ENCODE measurements at regions not wholly inside any gene's neighbourhood (a gene's known extent, or its start where the extent isn't known, plus 50 kb on each side); places are given as distances from the start of the nearest gene placed in this dataset.
"Not testable (repeated sequence)": the region's sequence is repeated elsewhere in the genome, so short reads cannot be mapped to it uniquely, and the experiment has no call there.

DNA sequence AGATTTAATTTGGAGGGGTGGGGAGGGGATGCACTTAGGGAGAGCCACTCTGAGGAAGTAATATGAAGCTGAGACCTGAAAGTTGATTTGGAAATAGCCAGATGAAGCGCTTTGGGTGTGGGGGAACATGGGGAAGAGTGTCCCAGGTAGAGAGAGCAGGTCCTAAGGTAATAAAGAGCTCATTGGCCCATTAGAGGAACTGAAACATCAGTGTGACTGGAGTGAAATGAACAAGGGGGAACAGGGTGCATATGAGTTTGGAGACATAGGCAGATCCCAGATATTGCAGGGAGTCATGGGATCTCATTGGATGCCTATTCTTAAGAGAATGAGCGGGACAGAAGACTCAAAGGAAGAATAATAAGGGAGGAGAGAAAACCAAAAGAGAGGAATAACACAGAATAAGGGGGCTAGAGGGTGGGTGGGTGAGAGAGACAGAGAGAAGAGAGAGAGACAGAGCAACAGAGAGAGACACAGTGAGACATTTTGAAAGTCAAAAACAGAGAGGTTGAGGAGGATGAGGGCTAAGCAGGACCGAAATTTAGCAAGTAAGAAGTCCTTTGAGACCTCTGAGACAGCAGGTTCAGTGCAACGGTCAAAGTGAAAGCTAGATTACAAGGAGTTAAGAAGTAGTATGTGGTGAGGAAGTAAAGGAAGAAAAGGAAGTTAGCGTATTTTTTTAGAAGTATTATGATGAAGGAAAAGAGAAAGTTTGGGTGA lies 54.1 kb upstream of the NOTCH2NLA start:
- H3K27me3 Mint-ChIP-seq; H3K4me3 Mint-ChIP-seq; H3K9me3 Mint-ChIP-seq; intact Hi-C loops (cut with micrococcal nuclease); DNase-seq; H3K27ac Mint-ChIP-seq; H3K36me3 Mint-ChIP-seq (ENCODE audit: low read depth); H3K4me1 Mint-ChIP-seq: not testable (repeated sequence)

- DNase-seq; H3K4me3 Mint-ChIP-seq; H3K27ac Mint-ChIP-seq; H3K27me3 Mint-ChIP-seq; H3K4me1 Mint-ChIP-seq; H3K9me3 Mint-ChIP-seq; H3K36me3 Mint-ChIP-seq (ENCODE audit: low read depth); intact Hi-C loops (cut with micrococcal nuclease): not testable (repeated sequence)
Observed at GRCh38 chr1:146281522-146281921, 52.7 kb upstream of the NOTCH2NLA start.

DNA sequence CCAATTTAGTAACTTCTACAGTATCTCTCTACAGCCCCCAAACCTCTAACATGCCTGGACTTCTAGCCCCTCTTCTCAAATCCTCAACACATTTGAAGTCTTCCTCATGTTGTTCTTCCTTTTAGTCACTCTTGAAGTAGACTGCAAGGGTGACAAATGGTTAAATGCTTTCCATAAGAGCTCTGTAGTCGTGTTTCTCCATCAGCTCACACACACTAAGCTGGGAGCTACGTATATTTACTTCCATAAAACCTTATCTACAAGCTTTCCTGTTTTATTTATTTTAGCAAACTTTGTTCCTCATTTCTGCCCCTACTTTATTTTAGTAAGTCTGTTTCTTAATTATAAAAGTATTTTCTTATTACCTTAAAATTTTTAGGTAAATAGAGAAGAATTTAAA lies 49.9 kb upstream of the NOTCH2NLA start:
- DNase-seq; H3K27me3 Mint-ChIP-seq; H3K4me1 Mint-ChIP-seq; H3K36me3 Mint-ChIP-seq (ENCODE audit: low read depth); intact Hi-C loops (cut with micrococcal nuclease); H3K27ac Mint-ChIP-seq; H3K4me3 Mint-ChIP-seq; H3K9me3 Mint-ChIP-seq: not testable (repeated sequence)
